AG04450 (cell line): ENCODE measurements at regions not wholly inside any gene's neighbourhood (a gene's known extent, or its start where the extent isn't known, plus 50 kb on each side); places are given as distances from the start of the nearest gene placed in this dataset.

ENCODE experiments used
- CTCF ChIA-PET: fragments of 300-600, 350-600 bp; formaldehyde crosslinking; extraction: SDS; loops from one replicate; lab custom pipeline; 2022; ENCODE audit warnings: antibody characterized with exemption, inconsistent platforms; lab: Charles Lee
- POLR2A ChIA-PET: fragments of 350-600 bp; formaldehyde crosslinking; extraction: SDS; loops from one replicate; lab custom pipeline; 2021; ENCODE audit warnings: antibody characterized with exemption, inconsistent platforms; lab: Yijun Ruan, JAX
- DNase-seq: peaks from one replicate; pipeline ENCODE4 v3.0.0-alpha.2; 2011; ENCODE audit warnings: low read depth, low spot score
- H3K27ac ChIP-seq: one replicate; pipeline ENCODE4 v1.5.1; 2012; ENCODE audit warnings: low read depth, low read length, control low read depth
- H3K27me3 ChIP-seq: one replicate; pipeline ENCODE4 v1.6.0; 2012; ENCODE audit warnings: low read length; ENCODE audit not compliant: control insufficient read depth, insufficient read depth
- H3K4me3 ChIP-seq: 2 replicates; pipeline ENCODE4 v1.5.1; 2011; ENCODE audit warnings: mild to moderate bottlenecking, low read depth, low read length, control low read depth
- H3K9me3 ChIP-seq: 2 replicates; pipeline ENCODE4 v1.5.1; 2012; ENCODE audit warnings: low read length; ENCODE audit not compliant: control insufficient read depth, insufficient read depth
- CTCF ChIP-seq: IDR thresholded peaks from 2 replicates; pipeline ENCODE4 v1.5.1; 2011; ENCODE audit warnings: low read depth, low read length, control low read depth, inconsistent platforms

GRCh38 chr18:45119876-45120275, 439.2 kb downstream of the SETBP1 start:
- no peak for TF ChIP-seq CTCF
- Histone ChIP-seq H3K27me3 (no peaks in the 10 kb centered on the region), H3K9me3 (no peaks in the 10 kb centered on the region), H3K27ac (no peak overlapping the region), H3K4me3 (no peak overlapping the region)
- ChIA-PET CTCF (no interaction called here), POLR2A (no interaction called here)
- DNase-seq = no peak

GRCh38 chr18:45121146-45121545, 440.5 kb downstream of the SETBP1 start:
- H3K27me3 ChIP-seq = no peaks in the 10 kb centered on the region
- ChIA-PET CTCF (no interaction called here), POLR2A (no interaction called here)
- H3K27ac ChIP-seq = no peak overlapping the region
- H3K4me3 ChIP-seq = no peak overlapping the region
- H3K9me3 ChIP-seq = no peaks in the 10 kb centered on the region
- DNase-seq = no peak
- no peak for TF ChIP-seq CTCF

- POLR2A ChIA-PET = no interaction called here
- no peak for TF ChIP-seq CTCF
- CTCF ChIA-PET = no interaction called here
- no peaks in the 10 kb centered on the region for H3K9me3 ChIP-seq
- no peak for DNase-seq
- H3K27ac ChIP-seq = no peak overlapping the region
- no peak overlapping the region for H3K4me3 ChIP-seq
- H3K27me3 ChIP-seq = no peaks in the 10 kb centered on the region
Measured at GRCh38 chr18:45122506-45122905, 441.8 kb downstream of the SETBP1 start.

GRCh38 chr18:45127405-45127804, 446.7 kb downstream of the SETBP1 start:
- Histone ChIP-seq H3K27ac (no peak overlapping the region), H3K4me3 (no peak overlapping the region), H3K27me3 (no peaks in the 10 kb centered on the region), H3K9me3 (no peaks in the 10 kb centered on the region)
- TF ChIP-seq CTCF = no peak
- ChIA-PET CTCF (no interaction called here), POLR2A (no interaction called here)
- no peak for DNase-seq

- H3K4me3 ChIP-seq = no peak overlapping the region
- H3K9me3 ChIP-seq = no peaks in the 10 kb centered on the region
- CTCF ChIA-PET = no interaction called here
- no peak for DNase-seq
- TF ChIP-seq CTCF = no peak
- POLR2A ChIA-PET = no interaction called here
- no peaks in the 10 kb centered on the region for H3K27me3 ChIP-seq
- no peak overlapping the region for H3K27ac ChIP-seq
Measured at GRCh38 chr18:45133276-45133675, 452.6 kb downstream of the SETBP1 start.
